GM18907 (cell line): ENCODE measurements at regions not wholly inside any gene's neighbourhood (a gene's known extent, or its start where the extent isn't known, plus 50 kb on each side); places are given as distances from the start of the nearest gene placed in this dataset.
"Not testable (repeated sequence)": the region's sequence is repeated elsewhere in the genome, so short reads cannot be mapped to it uniquely, and the experiment has no call there.

ENCODE experiments used
- ATAC-seq: cut with Tn5 transposase; IDR thresholded peaks from one replicate; pipeline ENCODE4 v1.9.1; 2021; ENCODE audit warnings: mild to moderate bottlenecking, moderate library complexity; ENCODE audit not compliant: unreplicated experiment

- ATAC-seq, result no peak
These were observed 495.0 kb upstream of the SPRY2 start for GRCh38 chr13:80835902-80836301.

DNA sequence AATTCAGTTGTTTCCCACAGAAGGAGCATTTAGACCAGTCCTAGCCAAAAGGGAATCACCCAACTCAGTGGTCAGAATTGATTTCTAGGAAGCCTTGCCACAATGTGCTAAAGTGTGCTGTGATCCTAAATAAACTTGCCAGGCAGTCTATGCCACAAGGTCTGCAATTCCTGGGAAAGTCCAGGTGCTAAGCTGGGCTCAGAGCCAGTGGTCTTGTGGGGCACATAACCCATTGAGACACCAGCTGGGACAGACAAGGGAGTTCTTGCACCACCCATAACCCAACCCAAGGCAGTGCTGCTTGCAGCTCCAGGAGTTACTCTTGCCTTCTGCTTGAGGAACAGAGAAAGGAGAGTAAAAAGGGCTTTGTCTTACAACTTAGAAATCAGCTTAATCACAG, 489.5 kb upstream of the SPRY2 start:
- no peak for ATAC-seq

- ATAC-seq, result no peak
These were observed 487.8 kb upstream of the SPRY2 start for GRCh38 chr13:80828759-80829158.

GRCh38 chr13:80825276-80825675, 484.4 kb upstream of the SPRY2 start:
- no peak for ATAC-seq

- ATAC-seq, result no peak
These were observed 483.3 kb upstream of the SPRY2 start for GRCh38 chr13:80824229-80824628.

DNA sequence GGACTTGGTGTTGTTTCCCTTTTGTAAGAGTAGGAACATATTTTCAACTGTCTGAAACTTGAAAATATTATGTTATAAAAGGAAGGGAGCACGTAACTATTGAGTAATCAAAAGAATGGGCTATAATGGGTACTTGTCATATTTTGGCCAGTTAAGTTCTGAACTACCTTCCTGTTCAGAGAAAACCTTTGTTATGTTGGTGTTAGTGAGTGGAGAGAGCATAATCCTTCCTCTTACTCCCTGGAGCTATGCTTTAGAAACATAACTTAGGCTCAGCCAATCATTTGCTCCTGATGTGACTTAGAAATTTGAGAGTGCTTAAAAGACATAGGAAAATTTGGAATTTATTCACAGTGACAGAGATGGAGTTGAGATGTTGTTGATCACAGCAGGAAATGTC, 482.5 kb upstream of the SPRY2 start:
- ATAC-seq, result no peak

DNA sequence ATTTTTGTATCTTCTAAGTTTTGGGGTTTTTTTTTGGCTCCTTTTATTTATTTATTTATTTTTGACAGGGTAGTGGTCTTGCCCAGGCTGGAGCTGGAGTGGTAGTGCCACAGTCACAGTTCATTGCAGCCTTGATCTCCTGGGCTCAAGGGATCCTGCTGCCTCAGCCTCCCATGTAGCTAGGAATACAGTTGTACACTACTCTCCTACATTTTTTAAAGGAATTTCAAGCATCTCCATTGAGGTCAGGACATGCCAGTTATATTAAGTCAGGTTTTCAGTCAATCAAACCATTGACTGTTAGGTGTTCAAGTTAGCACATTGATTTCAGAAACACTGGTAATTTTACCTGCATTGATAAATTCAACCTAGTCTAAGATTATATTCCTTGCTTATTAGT, 480.5 kb upstream of the SPRY2 start:
- ATAC-seq, result no peak

GRCh38 chr13:80817979-80818378, 477.1 kb upstream of the SPRY2 start:
- ATAC-seq, result no peak

DNA sequence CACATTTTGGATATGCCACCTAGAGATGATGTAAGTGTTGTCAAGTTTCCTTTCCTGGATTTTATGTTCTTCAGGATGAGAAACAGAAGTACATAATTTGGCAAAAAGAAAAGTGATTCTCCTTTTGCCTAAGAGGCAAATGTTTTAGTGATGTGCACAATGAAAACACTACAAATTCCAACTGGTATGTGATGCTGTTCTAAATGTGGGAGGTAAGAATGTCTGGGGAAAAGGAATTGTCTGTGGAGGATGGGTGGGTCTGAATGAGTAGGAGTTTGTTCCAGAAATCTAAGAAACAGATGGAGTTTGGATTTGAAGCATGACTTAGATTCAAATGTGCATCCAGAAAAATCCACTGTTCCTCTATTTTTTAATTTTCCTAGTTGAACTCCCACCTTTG, 473.6 kb upstream of the SPRY2 start:
- ATAC-seq, result no peak

DNA sequence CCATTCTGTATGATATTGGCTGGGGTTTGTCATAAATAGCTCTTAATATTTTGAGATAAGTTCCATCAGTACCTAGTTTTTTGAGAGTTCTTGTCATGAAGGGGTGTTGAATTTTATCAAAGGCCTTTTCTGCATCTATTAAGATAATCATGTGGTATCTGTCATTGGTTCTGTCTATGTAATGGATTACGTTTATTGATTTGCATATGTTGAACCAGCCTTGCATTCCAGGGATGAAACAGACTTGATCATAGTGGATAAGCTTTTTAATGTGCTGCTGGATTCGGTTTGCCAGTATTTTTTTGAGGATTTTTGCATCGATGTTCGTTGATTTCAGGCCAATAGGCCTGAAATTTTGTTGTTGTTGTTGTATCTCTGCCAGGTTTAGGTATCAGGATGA, 469.4 kb upstream of the SPRY2 start:
- not testable (repeated sequence) for ATAC-seq

GRCh38 chr13:80802946-80803345, 462.0 kb upstream of the SPRY2 start:
- ATAC-seq, result no peak

DNA sequence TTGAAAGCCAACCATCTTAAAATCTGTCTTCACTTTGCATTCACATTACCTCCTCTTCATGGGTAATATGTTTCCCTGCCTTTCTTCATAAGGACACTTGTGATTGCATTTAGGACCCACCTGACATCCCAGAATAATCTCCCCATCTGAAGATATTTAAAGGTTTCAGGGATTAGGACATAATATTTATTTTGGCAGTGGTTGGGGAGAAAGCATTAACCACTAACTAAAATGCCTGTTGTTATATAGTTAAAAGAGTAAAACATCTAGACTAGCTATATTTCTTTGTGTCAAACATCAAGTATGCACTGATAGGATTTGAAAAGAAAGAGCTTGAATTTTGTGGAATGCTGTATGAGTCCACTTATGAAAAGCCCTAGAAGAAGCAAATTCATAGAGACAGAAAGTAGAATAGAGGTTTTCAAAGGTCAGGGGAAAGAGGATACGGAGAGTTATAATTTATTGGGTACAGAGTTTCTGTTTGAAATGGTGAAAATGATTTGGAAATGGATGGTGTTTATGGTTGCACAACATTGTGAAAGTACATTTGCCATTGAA, 457.7 kb upstream of the SPRY2 start:
- no peak for ATAC-seq

DNA sequence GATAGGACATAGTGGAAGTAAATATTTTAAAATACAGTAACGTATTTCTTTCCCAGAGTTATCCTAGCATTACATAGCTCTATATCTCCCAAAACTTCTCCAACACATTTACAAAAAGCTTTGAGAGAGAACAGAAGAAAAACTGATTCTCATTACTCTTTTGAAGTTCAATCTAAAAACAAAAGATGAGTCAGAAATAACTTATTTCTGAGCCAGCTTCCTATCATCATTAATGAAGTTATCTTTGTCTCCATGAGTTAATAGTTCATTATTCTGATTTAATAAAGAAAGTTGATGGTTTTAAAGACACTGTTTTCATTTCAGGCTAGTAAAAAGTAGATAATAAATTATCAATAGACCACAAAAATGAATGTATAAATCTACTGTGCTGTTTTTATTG, 446.7 kb upstream of the SPRY2 start:
- no peak for ATAC-seq

GRCh38 chr13:80783926-80784565, 443.1 kb upstream of the SPRY2 start:
- ATAC-seq, result no peak

GRCh38 chr13:80782441-80782840, 441.5 kb upstream of the SPRY2 start:
- no peak for ATAC-seq

DNA sequence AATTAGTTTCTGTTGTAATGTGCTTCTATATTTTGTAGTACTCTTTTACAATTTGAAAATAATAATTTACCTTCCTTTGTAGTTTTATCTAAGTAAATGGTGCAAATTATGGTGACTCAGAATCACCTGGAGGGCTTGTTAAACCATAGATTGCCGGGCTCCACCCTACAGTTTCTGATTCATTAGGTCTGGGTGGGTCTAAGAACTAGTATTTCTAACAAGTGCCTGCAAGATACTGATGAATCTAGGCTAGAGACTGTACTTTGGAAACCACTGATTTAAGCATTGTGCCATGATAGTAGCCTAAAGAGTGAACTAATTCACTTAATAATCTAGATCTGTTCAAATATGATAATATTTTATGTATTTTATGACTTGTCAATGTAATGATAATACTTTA, 437.4 kb upstream of the SPRY2 start:
- no peak for ATAC-seq

DNA sequence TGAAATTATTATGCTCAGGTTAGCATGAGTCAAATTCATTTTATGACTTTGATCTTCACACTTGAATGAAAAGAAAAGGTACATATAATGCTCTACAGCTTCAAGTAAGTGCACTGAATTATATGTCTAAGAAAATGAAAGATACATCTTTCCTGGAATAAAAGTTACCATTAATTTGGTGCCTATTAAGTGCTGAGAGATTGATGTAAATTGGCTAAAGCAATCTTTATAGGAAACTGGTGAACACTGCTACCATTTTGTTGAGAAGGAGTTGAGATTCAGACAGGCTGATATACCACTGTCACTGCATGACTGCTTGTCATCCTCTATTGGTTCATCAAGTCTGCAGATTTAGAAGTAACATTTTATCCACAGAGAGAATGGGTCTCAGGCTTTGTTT, 416.8 kb upstream of the SPRY2 start:
- no peak for ATAC-seq

- ATAC-seq, result no peak
These were observed 415.0 kb upstream of the SPRY2 start for GRCh38 chr13:80755910-80756309.

- no peak for ATAC-seq
These were observed 413.5 kb upstream of the SPRY2 start for GRCh38 chr13:80754441-80754840.

- no peak for ATAC-seq
These were observed 412.9 kb upstream of the SPRY2 start for GRCh38 chr13:80753866-80754265.

DNA sequence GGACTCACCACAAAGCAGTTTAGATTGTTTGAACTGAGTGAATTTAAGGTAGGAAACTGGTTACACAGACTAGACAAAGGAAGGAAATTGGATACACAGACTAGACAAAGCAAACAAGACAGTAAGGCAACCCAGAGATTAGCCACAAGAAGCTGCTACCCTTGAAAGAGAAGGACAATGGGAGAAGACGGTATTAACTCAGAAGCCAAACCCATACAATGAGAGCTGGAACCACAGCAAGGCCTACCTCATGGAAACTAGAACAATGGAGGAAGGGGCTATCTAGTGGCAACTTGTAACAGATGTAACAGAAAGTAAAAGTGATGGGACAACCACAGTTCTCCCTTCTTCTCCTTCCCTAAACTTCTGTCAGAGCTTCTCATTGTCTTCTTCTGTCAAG, 410.9 kb upstream of the SPRY2 start:
- no peak for ATAC-seq

DNA sequence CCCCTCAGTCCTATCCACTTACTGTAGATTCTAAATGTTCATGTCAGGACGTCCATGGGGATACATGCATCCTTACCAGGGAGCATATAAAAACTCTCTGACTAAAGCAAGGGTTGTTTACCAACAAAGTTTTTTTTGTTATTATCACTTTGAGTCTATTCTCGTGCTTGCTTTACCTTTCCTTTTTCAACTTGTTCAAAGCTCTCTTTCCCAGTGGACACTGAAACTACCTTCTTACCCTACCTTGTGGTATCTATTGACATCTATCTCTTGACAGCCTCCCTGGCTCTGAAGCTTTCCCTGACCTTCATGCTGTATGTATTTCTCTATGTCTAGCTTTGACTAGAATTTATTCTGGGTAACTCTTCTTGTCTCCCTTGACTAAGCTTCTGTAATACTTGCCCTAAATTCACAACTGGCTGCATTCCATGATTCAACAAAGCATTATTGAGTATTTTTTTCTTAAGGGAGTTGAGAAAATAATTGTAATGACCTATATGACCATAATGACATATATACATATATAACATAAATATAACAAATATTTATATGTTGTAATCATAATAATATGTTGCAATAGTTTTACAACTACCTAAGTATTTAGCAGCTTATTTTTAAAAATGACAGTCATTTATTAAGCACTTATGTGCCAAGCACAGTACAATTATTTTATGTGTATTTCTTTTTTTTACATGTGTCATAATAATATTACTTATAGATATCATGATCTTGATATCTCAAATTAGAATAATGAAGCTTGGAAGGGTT, 403.4 kb upstream of the SPRY2 start:
- ATAC-seq, result no peak
